Lower lobe of right lung (tissue), 2 donors: ENCODE measurements at regions not wholly inside any gene's neighbourhood (a gene's known extent, or its start where the extent isn't known, plus 50 kb on each side); places are given as distances from the start of the nearest gene placed in this dataset.

Experiments used
- ATAC-seq, 2 donors: fragments of 200-7000 bp; cut with Tn5 transposase; one replicate each; pipeline ENCODE4 v1.9.1; 2020 to 2022; ENCODE audit warnings: mild to moderate bottlenecking in 2 of 2, moderate library complexity in 2 of 2
- DNase-seq: peaks from one replicate; pipeline ENCODE4 v3.0.0-alpha.2; 2020
- H3K27ac ChIP-seq: fragments of 200-600 bp; one replicate; pipeline ENCODE4 v1.8.0; 2022
- H3K27me3 ChIP-seq: fragments of 200-600 bp; one replicate; pipeline ENCODE4 v1.8.0; 2022; ENCODE audit warnings: low read depth
- H3K36me3 ChIP-seq: fragments of 200-600 bp; one replicate; pipeline ENCODE4 v1.8.0; 2022; ENCODE audit warnings: mild to moderate bottlenecking
- H3K4me1 ChIP-seq: fragments of 200-600 bp; one replicate; pipeline ENCODE4 v1.8.0; 2022
- H3K4me3 ChIP-seq: fragments of 200-600 bp; one replicate; pipeline ENCODE4 v1.8.0; 2022; ENCODE audit warnings: mild to moderate bottlenecking
- H3K9me3 ChIP-seq: fragments of 200-600 bp; one replicate; pipeline ENCODE4 v1.8.0; 2022
- intact Hi-C: fragments of 100-400 bp; cut with DNase I; formaldehyde crosslinking; loops from one replicate; pipeline ENCODE4 v1.11.0; 2022
- TF ChIP-seq, protein P1 (sequence below): fragments of 200-600 bp; IDR thresholded peaks from one replicate; pipeline ENCODE4 v1.8.0; 2022; ENCODE audit warnings: antibody characterized with exemption, mild to moderate bottlenecking
- donor health status: DM: no; HTN: yes; CAD: no; lungs with severe emphysema.

GRCh38 chr3:73955494-73956070, 330.8 kb upstream of the PDZRN3 start:
- Histone ChIP-seq H3K4me1 (no peaks in the 10 kb centered on the region), H3K4me3 (no peak overlapping the region), H3K36me3 (no peaks in the 10 kb centered on the region), H3K9me3 (no peaks in the 10 kb centered on the region), H3K27ac (no peak overlapping the region), H3K27me3 (no peaks in the 10 kb centered on the region)
- intact Hi-C loops = no loop called here
- DNase-seq (no peak), ATAC-seq (no peak)
- TF ChIP-seq, protein P1, sequence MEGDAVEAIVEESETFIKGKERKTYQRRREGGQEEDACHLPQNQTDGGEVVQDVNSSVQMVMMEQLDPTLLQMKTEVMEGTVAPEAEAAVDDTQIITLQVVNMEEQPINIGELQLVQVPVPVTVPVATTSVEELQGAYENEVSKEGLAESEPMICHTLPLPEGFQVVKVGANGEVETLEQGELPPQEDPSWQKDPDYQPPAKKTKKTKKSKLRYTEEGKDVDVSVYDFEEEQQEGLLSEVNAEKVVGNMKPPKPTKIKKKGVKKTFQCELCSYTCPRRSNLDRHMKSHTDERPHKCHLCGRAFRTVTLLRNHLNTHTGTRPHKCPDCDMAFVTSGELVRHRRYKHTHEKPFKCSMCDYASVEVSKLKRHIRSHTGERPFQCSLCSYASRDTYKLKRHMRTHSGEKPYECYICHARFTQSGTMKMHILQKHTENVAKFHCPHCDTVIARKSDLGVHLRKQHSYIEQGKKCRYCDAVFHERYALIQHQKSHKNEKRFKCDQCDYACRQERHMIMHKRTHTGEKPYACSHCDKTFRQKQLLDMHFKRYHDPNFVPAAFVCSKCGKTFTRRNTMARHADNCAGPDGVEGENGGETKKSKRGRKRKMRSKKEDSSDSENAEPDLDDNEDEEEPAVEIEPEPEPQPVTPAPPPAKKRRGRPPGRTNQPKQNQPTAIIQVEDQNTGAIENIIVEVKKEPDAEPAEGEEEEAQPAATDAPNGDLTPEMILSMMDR = no peak

DNA sequence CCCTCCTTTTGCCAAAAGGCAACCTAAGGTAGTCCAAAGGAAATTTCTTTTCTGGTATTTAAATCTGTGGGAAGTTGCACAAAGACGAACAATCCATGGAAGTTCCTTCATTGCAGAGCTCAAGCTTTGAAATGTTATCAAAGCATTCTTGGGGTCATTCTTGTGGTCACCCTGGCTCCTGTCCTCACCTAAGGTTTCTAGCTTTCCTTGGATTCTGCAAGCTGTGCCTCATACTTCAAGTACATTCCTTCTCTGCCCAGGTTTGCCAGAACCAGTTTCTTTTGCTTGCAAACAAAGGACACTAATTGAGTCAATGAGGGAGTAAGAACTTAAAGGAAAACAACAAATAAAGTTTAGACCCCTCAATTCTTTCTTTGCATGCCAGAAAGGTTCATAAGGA, 329.8 kb upstream of the PDZRN3 start:
- DNase-seq (no peak), ATAC-seq (no peak)
- Histone ChIP-seq H3K27me3 (no peaks in the 10 kb centered on the region), H3K27ac (no peak overlapping the region), H3K9me3 (no peaks in the 10 kb centered on the region), H3K4me1 (no peaks in the 10 kb centered on the region), H3K36me3 (no peaks in the 10 kb centered on the region), H3K4me3 (no peak overlapping the region)
- intact Hi-C loops = no loop called here
- TF ChIP-seq, protein P1 = no peak

DNA sequence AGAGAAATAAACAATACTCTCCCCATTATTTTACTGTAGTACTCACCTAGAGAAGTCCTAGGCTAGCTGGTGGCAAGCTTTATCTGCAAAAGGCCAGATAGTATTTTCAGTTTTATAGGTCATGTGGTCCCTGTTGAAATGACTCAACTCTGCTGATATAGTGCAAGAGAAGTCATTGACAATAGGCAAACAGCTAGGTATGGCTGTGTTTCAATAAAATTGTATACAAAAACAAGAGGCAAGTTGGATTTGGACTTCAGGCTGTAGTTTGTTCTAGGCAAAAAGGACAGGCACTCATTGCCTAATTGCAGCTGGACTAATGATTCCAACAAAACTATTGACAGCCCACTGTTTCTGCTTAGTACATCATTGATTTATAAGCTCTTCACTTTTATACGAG, 328.0 kb upstream of the PDZRN3 start:
- Histone ChIP-seq H3K27me3 (no peaks in the 10 kb centered on the region), H3K4me3 (no peak overlapping the region), H3K9me3 (no peaks in the 10 kb centered on the region), H3K36me3 (no peaks in the 10 kb centered on the region), H3K4me1 (no peaks in the 10 kb centered on the region), H3K27ac (no peak overlapping the region)
- TF ChIP-seq, protein P1 = no peak
- no peak for DNase-seq
- intact Hi-C loops = no loop called here
- ATAC-seq = no peak

GRCh38 chr3:73950865-73951558, 326.3 kb upstream of the PDZRN3 start:
- no peaks in the 10 kb centered on the region for H3K9me3 ChIP-seq
- no peak overlapping the region for H3K4me3 ChIP-seq
- intact Hi-C loops = no loop called here
- no peaks in the 10 kb centered on the region for H3K36me3 ChIP-seq
- H3K27me3 ChIP-seq = no peaks in the 10 kb centered on the region
- DNase-seq (no peak), ATAC-seq (no peak)
- H3K27ac ChIP-seq = no peak overlapping the region
- TF ChIP-seq, protein P1 = no peak
- no peaks in the 10 kb centered on the region for H3K4me1 ChIP-seq

DNA sequence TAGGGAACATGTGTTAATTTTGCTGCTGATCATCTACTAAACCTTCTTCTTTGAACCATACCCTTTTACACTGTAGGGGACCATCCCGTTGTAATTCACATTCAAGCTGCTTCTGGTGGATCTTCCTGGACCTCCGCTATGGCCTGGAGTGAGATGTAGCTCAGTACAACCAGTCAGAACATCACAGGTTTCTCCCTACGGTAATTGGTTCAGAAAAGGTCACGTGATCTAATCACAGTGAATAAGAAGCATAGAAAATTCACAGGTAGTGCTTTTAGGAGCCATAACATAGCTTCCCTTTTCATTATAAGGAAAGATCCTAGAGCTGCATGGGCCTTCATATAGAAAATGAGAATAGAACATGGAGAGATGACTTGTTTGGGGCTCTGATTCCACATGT, 320.8 kb upstream of the PDZRN3 start:
- Histone ChIP-seq H3K4me1 (no peaks in the 10 kb centered on the region), H3K27ac (no peak overlapping the region), H3K27me3 (no peaks in the 10 kb centered on the region), H3K4me3 (no peak overlapping the region), H3K36me3 (no peaks in the 10 kb centered on the region), H3K9me3 (no peaks in the 10 kb centered on the region)
- ATAC-seq = no peak
- TF ChIP-seq, protein P1 = no peak
- intact Hi-C loops = no loop called here
- DNase-seq = no peak
